ENCODE measurements at regions not wholly inside any gene's neighbourhood (a gene's known extent, or its start where the extent isn't known, plus 50 kb on each side); places are given as distances from the start of the nearest gene placed in this dataset.

DNA sequence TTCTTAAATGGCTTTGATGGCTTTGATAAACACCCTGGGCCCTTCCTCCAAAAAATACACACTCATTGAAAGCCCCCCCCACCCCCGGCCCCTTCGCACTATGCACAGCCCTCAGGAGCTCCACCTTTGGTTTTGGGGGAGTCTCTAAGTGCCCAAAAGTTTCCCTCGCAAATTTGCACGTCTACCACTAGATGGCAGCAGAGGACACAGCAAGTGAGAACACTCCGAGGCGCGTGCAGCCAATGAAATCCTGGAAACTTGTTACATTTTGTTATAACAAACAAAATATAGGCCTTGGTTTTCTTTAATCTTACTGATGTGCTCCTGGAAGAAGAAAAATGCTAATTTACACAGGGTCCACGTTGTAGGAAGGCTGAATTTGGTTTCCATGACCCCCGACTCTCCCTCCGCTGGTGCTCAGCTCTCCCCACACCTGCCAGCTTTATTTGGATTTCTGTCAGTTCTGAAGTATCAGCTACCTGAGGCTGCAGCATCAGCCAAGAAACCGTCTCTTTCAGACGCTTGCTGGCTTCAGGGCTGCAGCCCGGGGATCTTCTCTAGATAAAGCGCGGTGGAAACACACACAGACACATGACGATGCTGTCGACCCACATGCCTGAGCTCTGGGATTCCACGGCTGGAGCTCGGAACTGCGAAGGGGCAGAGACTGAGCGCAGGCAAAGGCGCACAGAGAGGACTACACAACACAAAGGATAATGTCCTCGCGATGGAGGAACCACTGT lies 148.3 kb upstream of the RPS6KA2 start:
- TF ChIP-seq, protein P1, sequence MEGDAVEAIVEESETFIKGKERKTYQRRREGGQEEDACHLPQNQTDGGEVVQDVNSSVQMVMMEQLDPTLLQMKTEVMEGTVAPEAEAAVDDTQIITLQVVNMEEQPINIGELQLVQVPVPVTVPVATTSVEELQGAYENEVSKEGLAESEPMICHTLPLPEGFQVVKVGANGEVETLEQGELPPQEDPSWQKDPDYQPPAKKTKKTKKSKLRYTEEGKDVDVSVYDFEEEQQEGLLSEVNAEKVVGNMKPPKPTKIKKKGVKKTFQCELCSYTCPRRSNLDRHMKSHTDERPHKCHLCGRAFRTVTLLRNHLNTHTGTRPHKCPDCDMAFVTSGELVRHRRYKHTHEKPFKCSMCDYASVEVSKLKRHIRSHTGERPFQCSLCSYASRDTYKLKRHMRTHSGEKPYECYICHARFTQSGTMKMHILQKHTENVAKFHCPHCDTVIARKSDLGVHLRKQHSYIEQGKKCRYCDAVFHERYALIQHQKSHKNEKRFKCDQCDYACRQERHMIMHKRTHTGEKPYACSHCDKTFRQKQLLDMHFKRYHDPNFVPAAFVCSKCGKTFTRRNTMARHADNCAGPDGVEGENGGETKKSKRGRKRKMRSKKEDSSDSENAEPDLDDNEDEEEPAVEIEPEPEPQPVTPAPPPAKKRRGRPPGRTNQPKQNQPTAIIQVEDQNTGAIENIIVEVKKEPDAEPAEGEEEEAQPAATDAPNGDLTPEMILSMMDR (conservative IDR thresholded peaks at IDR 0.05; ENCODE audit: low read length) = peak; percentile 92
- no peak for TF ChIP-seq EZH2phosphoT487 (IDR thresholded peaks at IDR 0.05; ENCODE audit: borderline replicate concordance)

All from Loucy (cell line).